ENCODE measurements at regions not wholly inside any gene's neighbourhood (a gene's known extent, or its start where the extent isn't known, plus 50 kb on each side); places are given as distances from the start of the nearest gene placed in this dataset.

DNA sequence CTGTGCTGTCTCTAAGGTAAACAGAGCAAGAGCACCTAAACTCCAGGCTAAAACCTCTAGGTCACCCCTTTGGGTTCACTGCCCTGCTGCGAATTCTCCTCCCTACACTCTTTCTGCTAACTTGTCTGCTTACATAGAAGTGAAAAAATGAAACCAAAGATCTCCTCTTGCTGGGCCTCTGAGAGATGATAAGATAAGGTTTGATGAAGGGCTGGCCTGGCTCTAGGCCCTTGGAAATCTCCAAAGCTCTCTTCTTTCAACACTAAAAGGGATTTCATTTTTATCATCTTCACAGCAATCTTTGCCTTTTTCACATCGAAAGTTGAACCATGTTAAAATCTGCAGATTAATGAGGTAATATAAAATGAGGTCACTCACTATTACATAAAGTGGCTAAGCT lies 450.8 kb upstream of the TLE4 start:
- H3K4me1 ChIP-seq: no peaks in the 10 kb centered on the region
- no peaks in the 10 kb centered on the region for H3K36me3 ChIP-seq
- TF ChIP-seq, protein P1, sequence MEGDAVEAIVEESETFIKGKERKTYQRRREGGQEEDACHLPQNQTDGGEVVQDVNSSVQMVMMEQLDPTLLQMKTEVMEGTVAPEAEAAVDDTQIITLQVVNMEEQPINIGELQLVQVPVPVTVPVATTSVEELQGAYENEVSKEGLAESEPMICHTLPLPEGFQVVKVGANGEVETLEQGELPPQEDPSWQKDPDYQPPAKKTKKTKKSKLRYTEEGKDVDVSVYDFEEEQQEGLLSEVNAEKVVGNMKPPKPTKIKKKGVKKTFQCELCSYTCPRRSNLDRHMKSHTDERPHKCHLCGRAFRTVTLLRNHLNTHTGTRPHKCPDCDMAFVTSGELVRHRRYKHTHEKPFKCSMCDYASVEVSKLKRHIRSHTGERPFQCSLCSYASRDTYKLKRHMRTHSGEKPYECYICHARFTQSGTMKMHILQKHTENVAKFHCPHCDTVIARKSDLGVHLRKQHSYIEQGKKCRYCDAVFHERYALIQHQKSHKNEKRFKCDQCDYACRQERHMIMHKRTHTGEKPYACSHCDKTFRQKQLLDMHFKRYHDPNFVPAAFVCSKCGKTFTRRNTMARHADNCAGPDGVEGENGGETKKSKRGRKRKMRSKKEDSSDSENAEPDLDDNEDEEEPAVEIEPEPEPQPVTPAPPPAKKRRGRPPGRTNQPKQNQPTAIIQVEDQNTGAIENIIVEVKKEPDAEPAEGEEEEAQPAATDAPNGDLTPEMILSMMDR (IDR thresholded peaks at IDR 0.05): no peak
- H3K27me3 ChIP-seq (ENCODE audit: low read depth): no peaks in the 10 kb centered on the region
- no peak for ATAC-seq
- DNase-seq: no peak
- no peak overlapping the region for H3K4me3 ChIP-seq
- no peak overlapping the region for H3K27ac ChIP-seq
- intact Hi-C loops (cut with DNase I): no loop called here
- H3K9me3 ChIP-seq: no peaks in the 10 kb centered on the region

DNA sequence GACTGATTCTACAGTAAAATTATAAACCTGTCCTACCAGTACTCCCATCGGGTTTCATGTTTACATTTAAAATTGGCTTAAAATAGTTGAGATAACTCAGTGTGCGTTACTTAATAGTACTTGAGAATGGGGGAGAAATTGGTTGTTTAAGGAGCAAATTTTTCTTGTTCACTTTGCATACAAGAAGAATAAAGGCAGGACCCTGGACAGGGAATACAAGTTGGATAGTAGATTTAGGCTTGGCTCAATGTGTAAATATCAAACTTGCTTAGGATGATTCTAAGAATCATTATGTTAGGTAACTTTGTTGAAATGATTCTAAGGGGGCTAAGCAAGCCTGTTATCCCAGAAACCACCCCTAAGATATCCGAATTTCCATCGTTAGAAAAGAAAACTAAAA lies 448.4 kb upstream of the TLE4 start:
- ATAC-seq: no peak
- Histone ChIP-seq H3K27me3 (ENCODE audit: low read depth) (no peaks in the 10 kb centered on the region), H3K4me3 (no peak overlapping the region), H3K27ac (no peak overlapping the region), H3K9me3 (no peaks in the 10 kb centered on the region), H3K4me1 (no peaks in the 10 kb centered on the region), H3K36me3 (no peaks in the 10 kb centered on the region)
- intact Hi-C loops (cut with DNase I): no loop called here
- TF ChIP-seq, protein P1 (IDR thresholded peaks at IDR 0.05): no peak
- DNase-seq: no peak

GRCh38 chr9:79127661-79128060 lies 444.1 kb upstream of the TLE4 start:
- Histone ChIP-seq H3K27me3 (ENCODE audit: low read depth) (no peaks in the 10 kb centered on the region), H3K4me3 (no peak overlapping the region), H3K36me3 (no peaks in the 10 kb centered on the region), H3K9me3 (no peaks in the 10 kb centered on the region), H3K27ac (no peak overlapping the region), H3K4me1 (no peaks in the 10 kb centered on the region)
- ATAC-seq: no peak
- intact Hi-C loops (cut with DNase I): no loop called here
- TF ChIP-seq, protein P1 (IDR thresholded peaks at IDR 0.05): no peak
- DNase-seq: no peak

DNA sequence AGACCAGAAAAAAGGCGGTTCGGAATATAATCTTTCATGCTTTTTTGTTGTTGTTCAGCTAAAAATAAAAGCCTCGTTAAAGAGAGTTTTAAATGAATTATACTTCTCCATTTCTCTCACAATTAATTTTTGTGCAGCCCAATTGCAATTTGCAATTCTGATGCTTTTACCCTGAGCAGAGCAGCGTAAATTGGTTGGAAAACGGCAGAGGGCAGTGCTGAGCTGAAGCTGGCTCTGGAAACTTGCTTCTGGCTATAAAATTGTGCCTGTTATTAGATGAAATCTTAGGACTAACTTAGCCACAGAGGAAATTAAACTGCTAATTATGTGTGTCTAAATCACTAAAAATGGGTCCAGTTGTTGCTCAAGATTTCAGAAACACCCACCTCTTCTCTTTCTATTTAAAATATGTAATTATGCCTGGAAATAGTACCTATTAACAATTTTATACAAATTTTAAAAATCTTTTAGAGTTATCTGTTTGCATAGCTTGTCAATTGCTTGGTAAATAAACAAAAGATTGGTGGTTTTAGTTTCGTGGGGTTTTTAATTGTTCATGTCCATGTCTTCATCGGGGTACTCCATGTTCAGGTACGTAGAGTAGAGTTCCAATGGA lies 441.8 kb upstream of the TLE4 start:
- Histone ChIP-seq H3K4me3 (no peak overlapping the region), H3K27me3 (ENCODE audit: low read depth) (no peaks in the 10 kb centered on the region), H3K27ac (no peak overlapping the region), H3K9me3 (no peaks in the 10 kb centered on the region), H3K4me1 (no peaks in the 10 kb centered on the region), H3K36me3 (no peaks in the 10 kb centered on the region)
- DNase-seq: peak; percentile 46
- peak in 1 of 2 donors; percentile 58 for ATAC-seq
- intact Hi-C loops (cut with DNase I): no loop called here
- TF ChIP-seq, protein P1 (IDR thresholded peaks at IDR 0.05): peak; percentile 72

- Histone ChIP-seq H3K36me3 (no peaks in the 10 kb centered on the region), H3K27me3 (ENCODE audit: low read depth) (no peaks in the 10 kb centered on the region), H3K4me1 (no peaks in the 10 kb centered on the region), H3K4me3 (no peak overlapping the region), H3K27ac (no peak overlapping the region), H3K9me3 (no peaks in the 10 kb centered on the region)
- TF ChIP-seq, protein P1 (IDR thresholded peaks at IDR 0.05): no peak
- intact Hi-C loops (cut with DNase I): no loop called here
- no peak for ATAC-seq
- no peak for DNase-seq
Observed at GRCh38 chr9:79131246-79131774, 440.5 kb upstream of the TLE4 start.

All from lower lobe of right lung (tissue), 2 donors.